Neural crest cell (in vitro differentiated cells): ENCODE measurements at regions not wholly inside any gene's neighbourhood (a gene's known extent, or its start where the extent isn't known, plus 50 kb on each side); places are given as distances from the start of the nearest gene placed in this dataset.
"Not testable (repeated sequence)": the region's sequence is repeated elsewhere in the genome, so short reads cannot be mapped to it uniquely, and the experiment has no call there.

ENCODE experiments used
- DNase-seq: peaks from one replicate; pipeline ENCODE4 v3.0.0; 2021; ENCODE audit warnings: low read depth, mixed read lengths, low spot score
- H3K27ac Mint-ChIP-seq: one replicate; pipeline ENCODE4 v1.8.0; 2021; ENCODE audit warnings: mild to moderate bottlenecking, mixed read lengths; ENCODE audit not compliant: unreplicated experiment
- H3K27me3 Mint-ChIP-seq: 2 replicates; pipeline ENCODE4 v1.8.0; 2021; ENCODE audit warnings: low read depth, mild to moderate bottlenecking, mixed read lengths
- H3K36me3 Mint-ChIP-seq: 2 replicates; pipeline ENCODE4 v1.8.0; 2021; ENCODE audit warnings: low read depth, mild to moderate bottlenecking, mixed read lengths
- H3K4me1 Mint-ChIP-seq: 2 replicates; pipeline ENCODE4 v1.8.0; 2021; ENCODE audit warnings: mixed read lengths
- H3K4me3 Mint-ChIP-seq: one replicate; pipeline ENCODE4 v1.8.0; 2021; ENCODE audit warnings: mild to moderate bottlenecking, mixed read lengths
- H3K9me3 Mint-ChIP-seq: 2 replicates; pipeline ENCODE4 v1.8.0; 2021; ENCODE audit warnings: mixed read lengths
- CTCF ChIP-seq: fragments of 200-600 bp; sonication (generic); conservative IDR thresholded peaks from 2 replicates; pipeline ENCODE4 v1.5.0; 2021; ENCODE audit warnings: antibody characterized with exemption, mild to moderate bottlenecking

DNA sequence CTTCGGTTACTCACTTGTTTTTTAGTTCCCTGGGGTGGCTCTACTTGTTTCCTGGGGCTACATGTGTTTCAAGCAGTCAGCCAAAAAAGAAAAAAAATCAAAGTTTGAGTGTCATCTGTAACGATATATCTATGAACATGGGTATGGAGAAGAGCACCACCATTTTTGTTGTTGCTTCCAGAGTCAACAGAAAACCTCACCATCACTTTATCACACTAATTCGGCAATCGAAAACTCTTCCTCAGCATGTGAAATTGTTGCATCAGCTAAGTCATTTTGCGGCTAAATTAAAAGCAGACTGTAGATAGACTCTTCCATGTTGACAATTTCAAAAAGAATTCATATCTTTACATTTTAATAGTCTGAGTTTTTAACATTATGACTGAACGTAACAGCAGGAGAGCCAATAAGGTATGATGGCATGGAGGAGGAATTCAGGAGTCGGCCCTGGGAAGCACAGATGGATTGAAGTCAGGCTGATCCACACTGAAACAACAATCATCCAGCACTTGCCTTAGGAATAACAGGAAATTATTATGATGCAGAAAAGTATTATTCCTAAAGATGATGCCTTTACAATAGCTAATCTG lies 455.7 kb upstream of the KLF6 start:
- peak overlapping the region; percentile 10 for H3K4me3 Mint-ChIP-seq
- H3K27me3 Mint-ChIP-seq, result no peaks in the 10 kb centered on the region
- TF ChIP-seq CTCF, result no peak
- H3K4me1 Mint-ChIP-seq, result peaks cover 35% of the 10 kb centered on the region
- no peak for DNase-seq
- peaks cover 9% of the 10 kb centered on the region for H3K9me3 Mint-ChIP-seq
- peak overlapping the region; percentile 76 for H3K27ac Mint-ChIP-seq
- peaks cover 6% of the 10 kb centered on the region for H3K36me3 Mint-ChIP-seq

DNA sequence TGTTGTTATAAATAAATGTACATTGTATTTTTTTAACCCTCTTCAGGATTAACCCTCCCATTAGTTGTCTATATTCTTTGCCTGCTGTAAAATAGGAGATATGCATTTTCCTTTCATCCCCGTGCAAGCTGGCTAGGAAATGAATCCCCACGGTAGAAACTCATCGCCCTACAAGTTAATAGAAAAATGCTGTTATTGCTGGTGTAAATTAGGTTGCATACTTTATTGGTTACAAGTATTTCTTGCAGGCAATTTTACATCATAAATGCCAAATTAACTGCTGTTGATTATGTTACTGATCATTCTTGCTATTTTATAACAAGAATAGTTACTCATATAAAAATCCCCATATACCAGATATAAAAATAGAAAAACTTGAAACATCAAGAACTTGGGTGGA lies 454.2 kb upstream of the KLF6 start:
- Mint-ChIP-seq H3K9me3 (peaks cover 9% of the 10 kb centered on the region), H3K4me3 (no peak overlapping the region), H3K27me3 (no peaks in the 10 kb centered on the region), H3K36me3 (peaks cover 6% of the 10 kb centered on the region), H3K27ac (no peak overlapping the region), H3K4me1 (peaks cover 35% of the 10 kb centered on the region)
- no peak for DNase-seq
- TF ChIP-seq CTCF, result no peak

DNA sequence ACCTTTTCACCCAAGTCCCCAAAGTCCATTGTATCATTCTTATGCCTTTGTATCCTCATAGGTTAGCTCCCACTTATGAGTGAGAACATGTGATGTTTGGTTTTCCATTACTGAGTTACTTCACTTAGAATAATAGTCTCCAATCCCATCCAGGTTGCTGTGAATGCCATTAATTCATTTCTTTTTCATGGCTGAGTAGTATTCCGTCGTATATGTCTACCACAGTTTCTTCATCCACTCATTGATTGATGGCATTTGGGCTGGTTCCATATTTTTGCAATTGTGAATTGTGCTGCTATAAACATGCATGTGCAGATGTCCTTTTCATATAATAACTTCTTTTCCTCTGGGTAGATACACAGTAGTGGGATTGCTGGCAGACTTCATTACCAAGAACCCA lies 451.9 kb upstream of the KLF6 start:
- not testable (repeated sequence) for H3K27me3 Mint-ChIP-seq, DNase-seq, H3K27ac Mint-ChIP-seq, H3K9me3 Mint-ChIP-seq, H3K4me3 Mint-ChIP-seq
- Mint-ChIP-seq H3K4me1 (peaks cover 16% of the 10 kb centered on the region), H3K36me3 (peaks cover 11% of the 10 kb centered on the region)

DNA sequence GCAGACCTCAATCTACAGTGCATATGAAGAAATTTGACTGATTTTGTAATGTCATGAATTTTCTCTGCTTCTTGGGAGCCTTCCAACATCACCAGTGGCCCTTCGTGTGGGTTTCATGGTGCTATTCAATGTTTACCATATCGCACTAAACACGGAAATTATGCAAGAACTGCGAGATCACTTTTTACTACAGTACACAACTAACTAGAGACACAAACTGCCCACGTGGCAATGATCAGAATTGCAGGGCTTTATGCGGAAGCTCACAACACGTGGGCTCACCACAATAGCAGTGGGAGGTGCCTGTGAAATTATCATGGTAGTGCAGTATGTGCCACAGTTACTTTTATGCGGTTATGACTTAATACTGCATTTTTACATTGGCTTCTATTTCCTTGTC lies 449.7 kb upstream of the KLF6 start:
- TF ChIP-seq CTCF, result no peak
- H3K9me3 Mint-ChIP-seq, result peaks cover 9% of the 10 kb centered on the region
- no peak for DNase-seq
- peaks cover 11% of the 10 kb centered on the region for H3K36me3 Mint-ChIP-seq
- H3K4me1 Mint-ChIP-seq, result no peaks in the 10 kb centered on the region
- H3K27ac Mint-ChIP-seq, result no peak overlapping the region
- no peaks in the 10 kb centered on the region for H3K27me3 Mint-ChIP-seq
- no peak overlapping the region for H3K4me3 Mint-ChIP-seq

DNA sequence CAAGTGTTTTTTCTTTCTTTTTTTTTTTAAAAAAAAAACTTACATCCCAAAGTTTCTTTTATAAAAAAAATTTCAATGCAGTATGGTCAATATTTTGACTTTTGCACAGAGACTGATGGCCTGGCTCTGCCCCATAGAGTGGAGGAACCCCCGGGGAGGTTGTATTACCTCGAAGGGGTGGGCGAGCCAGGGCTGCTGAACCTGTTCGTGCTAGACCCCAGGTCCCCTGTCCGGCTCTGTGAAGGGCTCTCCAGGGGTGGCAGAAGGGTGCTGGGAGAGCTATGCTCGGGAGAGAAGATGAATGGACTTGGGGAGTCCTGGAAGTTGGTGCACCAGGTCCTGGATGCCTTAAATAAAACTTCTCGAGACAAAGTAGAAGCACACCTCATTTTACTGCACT lies 446.4 kb upstream of the KLF6 start:
- Mint-ChIP-seq H3K4me1 (no peaks in the 10 kb centered on the region), H3K27me3 (no peaks in the 10 kb centered on the region), H3K9me3 (peaks cover 5% of the 10 kb centered on the region), H3K4me3 (no peak overlapping the region), H3K36me3 (peaks cover 5% of the 10 kb centered on the region), H3K27ac (no peak overlapping the region)
- no peak for DNase-seq
- no peak for TF ChIP-seq CTCF

- DNase-seq, result no peak
- TF ChIP-seq CTCF, result no peak
- H3K4me1 Mint-ChIP-seq, result no peaks in the 10 kb centered on the region
- no peak overlapping the region for H3K4me3 Mint-ChIP-seq
- H3K27me3 Mint-ChIP-seq, result no peaks in the 10 kb centered on the region
- no peak overlapping the region for H3K27ac Mint-ChIP-seq
- H3K36me3 Mint-ChIP-seq, result peaks cover 5% of the 10 kb centered on the region
- peaks cover 5% of the 10 kb centered on the region for H3K9me3 Mint-ChIP-seq
Observed at GRCh38 chr10:4230036-4230435, 445.0 kb upstream of the KLF6 start.
